HEK293 (cell line): ENCODE measurements at regions not wholly inside any gene's neighbourhood (a gene's known extent, or its start where the extent isn't known, plus 50 kb on each side); places are given as distances from the start of the nearest gene placed in this dataset.
"Not testable (repeated sequence)": the region's sequence is repeated elsewhere in the genome, so short reads cannot be mapped to it uniquely, and the experiment has no call there.

Source experiments
- CTCF ChIA-PET: fragments of 350-600 bp; formaldehyde crosslinking; extraction: SDS; loops from one replicate; lab custom pipeline; 2021; ENCODE audit warnings: antibody characterized with exemption; lab: Yijun Ruan, JAX
- POLR2A ChIA-PET: fragments of 300-600 bp; formaldehyde crosslinking; extraction: SDS; loops from one replicate; lab custom pipeline; 2020; ENCODE audit warnings: antibody characterized with exemption, inconsistent platforms; lab: Yijun Ruan, JAX
- H3K27ac ChIP-seq: fragments of 200-500 bp; sonication (Bioruptor generic); 2 replicates; pipeline ENCODE4 v1.5.1; 2014; ENCODE audit warnings: low read depth, low read length, control low read depth, inconsistent platforms; ENCODE audit errors: extremely low read depth
- H3K36me3 ChIP-seq, 2 experiments: fragments of 200-500 bp in 1 of 2; sonication (Bioruptor generic) in 1 of 2; 1 replicate in 1 of 2; 2 replicates in 1 of 2; pipeline ENCODE4 v1.5.1; 2014 to 2017; ENCODE audit warnings: inconsistent platforms in 2 of 2, low read length in 2 of 2; ENCODE audit not compliant: control insufficient read depth in 2 of 2, insufficient read depth in 1 of 2
- H3K4me1 ChIP-seq: fragments of 200-500 bp; sonication (Bioruptor generic); 2 replicates; pipeline ENCODE4 v1.5.1; 2014; ENCODE audit warnings: mild to moderate bottlenecking, low read length, inconsistent platforms; ENCODE audit not compliant: control insufficient read depth, insufficient read depth
- H3K4me3 ChIP-seq: 2 replicates; pipeline ENCODE4 v1.5.1; 2011; ENCODE audit warnings: low read depth, mild to moderate bottlenecking, control low read depth, low read length, moderate library complexity
- H3K9me3 ChIP-seq: fragments of 200-500 bp; sonication (Bioruptor generic); 2 replicates; pipeline ENCODE4 v1.5.1; 2014; ENCODE audit warnings: low read depth, low read length, inconsistent platforms; ENCODE audit not compliant: control insufficient read depth, insufficient read depth
- CTCF ChIP-seq: fragments of 450-650 bp; formaldehyde crosslinking; IDR thresholded peaks from 2 replicates; pipeline ENCODE4 v1.5.1; 2016; ENCODE audit warnings: missing biosample characterization, missing genetic modification characterization
- GLIS2 ChIP-seq: fragments of 450-650 bp; formaldehyde crosslinking; IDR thresholded peaks from 2 replicates; pipeline ENCODE4 v1.5.1; 2016; ENCODE audit warnings: missing biosample characterization, missing genetic modification characterization
- KLF10 ChIP-seq: fragments of 450-650 bp; IDR thresholded peaks from 2 replicates; pipeline ENCODE4 v1.5.1; 2018; ENCODE audit warnings: missing biosample characterization, mild to moderate bottlenecking, missing genetic modification characterization
- TRIM28 ChIP-seq: IDR thresholded peaks from 2 replicates; pipeline ENCODE4 v1.6.1; 2011; ENCODE audit warnings: low read length, control low read depth, borderline replicate concordance
- ZBTB10 ChIP-seq: fragments of 450-650 bp; formaldehyde crosslinking; IDR thresholded peaks from 2 replicates; pipeline ENCODE4 v1.5.1; 2016; ENCODE audit warnings: missing biosample characterization, missing genetic modification characterization
- ZBTB8A ChIP-seq: fragments of 450-650 bp; formaldehyde crosslinking; IDR thresholded peaks from 2 replicates; pipeline ENCODE4 v1.5.1; 2016; ENCODE audit warnings: missing biosample characterization, missing genetic modification characterization
- ZFHX2 ChIP-seq: fragments of 450-650 bp; formaldehyde crosslinking; conservative IDR thresholded peaks from 2 replicates; pipeline ENCODE4 v1.5.1; 2016; ENCODE audit warnings: missing biosample characterization, missing genetic modification characterization
- ZNF140 ChIP-seq: fragments of 450-650 bp; formaldehyde crosslinking; IDR thresholded peaks from 2 replicates; pipeline ENCODE4 v1.5.1; 2016; ENCODE audit warnings: missing biosample characterization, missing genetic modification characterization
- ZNF19 ChIP-seq: fragments of 450-650 bp; formaldehyde crosslinking; IDR thresholded peaks from 2 replicates; pipeline ENCODE4; 2016; ENCODE audit warnings: missing biosample characterization, missing genetic modification characterization, low read depth
- ZNF214 ChIP-seq: fragments of 450-650 bp; formaldehyde crosslinking; IDR thresholded peaks from 2 replicates; pipeline ENCODE4 v1.5.1; 2017; ENCODE audit warnings: missing biosample characterization, mild to moderate bottlenecking, missing genetic modification characterization, borderline replicate concordance
- ZNF341 ChIP-seq: fragments of 450-650 bp; formaldehyde crosslinking; IDR thresholded peaks from 2 replicates; pipeline ENCODE4; 2016; ENCODE audit warnings: low read depth, missing biosample characterization, missing genetic modification characterization
- ZNF404 ChIP-seq: fragments of 450-650 bp; formaldehyde crosslinking; IDR thresholded peaks from 2 replicates; pipeline ENCODE4 v1.5.1; 2017; ENCODE audit warnings: missing biosample characterization, missing genetic modification characterization
- ZNF501 ChIP-seq: fragments of 450-650 bp; formaldehyde crosslinking; IDR thresholded peaks from 2 replicates; pipeline ENCODE4 v1.5.1; 2016; ENCODE audit warnings: missing biosample characterization, missing genetic modification characterization
- ZNF510 ChIP-seq: fragments of 450-650 bp; formaldehyde crosslinking; IDR thresholded peaks from 2 replicates; pipeline ENCODE4 v1.5.1; 2018; ENCODE audit warnings: mild to moderate bottlenecking, missing genetic modification characterization, missing biosample characterization; ENCODE audit not compliant: insufficient replicate concordance
- ZNF558 ChIP-seq: fragments of 450-650 bp; formaldehyde crosslinking; IDR thresholded peaks from 2 replicates; pipeline ENCODE4 v1.5.1; 2016; ENCODE audit warnings: missing biosample characterization, missing genetic modification characterization
- ZNF580 ChIP-seq: fragments of 450-650 bp; formaldehyde crosslinking; IDR thresholded peaks from 2 replicates; pipeline ENCODE4 v1.5.1; 2016; ENCODE audit warnings: missing biosample characterization, missing genetic modification characterization
- ZNF623 ChIP-seq: fragments of 450-650 bp; formaldehyde crosslinking; IDR thresholded peaks from 2 replicates; pipeline ENCODE4 v1.5.1; 2016; ENCODE audit warnings: missing biosample characterization, missing genetic modification characterization
- ZNF704 ChIP-seq: fragments of 450-650 bp; formaldehyde crosslinking; IDR thresholded peaks from 2 replicates; pipeline ENCODE4 v1.5.1; 2016; ENCODE audit warnings: missing biosample characterization, missing genetic modification characterization
- ZNF830 ChIP-seq: fragments of 450-650 bp; IDR thresholded peaks from 2 replicates; pipeline ENCODE4 v1.5.0; 2018; ENCODE audit warnings: missing biosample characterization, missing genetic modification characterization, low read depth, mild to moderate bottlenecking, moderate library complexity
- ZSCAN30 ChIP-seq: fragments of 450-650 bp; IDR thresholded peaks from 2 replicates; pipeline ENCODE4 v1.5.1; 2018; ENCODE audit warnings: missing biosample characterization, mild to moderate bottlenecking, missing genetic modification characterization, moderate library complexity
- ZXDB ChIP-seq: fragments of 450-650 bp; formaldehyde crosslinking; IDR thresholded peaks from 2 replicates; pipeline ENCODE4 v1.5.1; 2016; ENCODE audit warnings: missing biosample characterization, missing genetic modification characterization

GRCh38 chr10:30537586-30537985, 92.0 kb downstream of the LYZL2 start (continued):
- TF ChIP-seq ZNF704 (tag by site-specific recombination), result no peak
- TF ChIP-seq, all 188 proteins: peak for 0

GRCh38 chr10:30537158-30537557, 92.4 kb downstream of the LYZL2 start:
- H3K36me3 ChIP-seq, H3K4me3 ChIP-seq, POLR2A ChIA-PET, H3K4me1 ChIP-seq, H3K27ac ChIP-seq, H3K9me3 ChIP-seq: not testable (repeated sequence)
- CTCF ChIA-PET, result interaction anchor here (0.6 to 2.7 kb wide), 6 partner anchors 27 to 145 kb away, joined by 3 to 22 read pairs (median 4); no protein-coding TSS in a partner anchor

- ChIA-PET POLR2A (no interaction called here), CTCF (interaction anchor here (0.7 to 2.7 kb wide), 6 partner anchors 10 to 144 kb away, joined by 3 to 22 read pairs (median 5); no protein-coding TSS in a partner anchor)
- no peak overlapping the region for H3K27ac ChIP-seq
- no peaks in the 10 kb centered on the region for H3K4me1 ChIP-seq
- H3K9me3 ChIP-seq, result no peaks in the 10 kb centered on the region
- no peak overlapping the region for H3K4me3 ChIP-seq
- TF ChIP-seq ZBTB10 (tag by site-specific recombination), result no peak
- peak; percentile 43 for TF ChIP-seq ZNF341 (tag by site-specific recombination)
- TF ChIP-seq, all 188 proteins: peak for 1
- no peaks in the 10 kb centered on the region for H3K36me3 ChIP-seq
Observed at GRCh38 chr10:30536578-30536977, 93.0 kb downstream of the LYZL2 start.

- H3K4me3 ChIP-seq, result no peak overlapping the region
- H3K9me3 ChIP-seq, result no peaks in the 10 kb centered on the region
- no peaks in the 10 kb centered on the region for H3K36me3 ChIP-seq
- H3K4me1 ChIP-seq, result no peaks in the 10 kb centered on the region
- CTCF ChIA-PET, result interaction anchor here (0.6 to 2.7 kb wide), 8 partner anchors 11 to 188 kb away, joined by 3 to 22 read pairs (median 7); no protein-coding TSS in a partner anchor
- POLR2A ChIA-PET, result no interaction called here
- no peak overlapping the region for H3K27ac ChIP-seq
- no peak for TF ChIP-seq TRIM28
- TF ChIP-seq ZNF404, result 0 out of 2 replicates have a peak, but pooled peaks have one; percentile 30
- TF ChIP-seq CTCF (tag by site-specific recombination), result no peak
- no peak for TF ChIP-seq ZNF214 (tag by site-specific recombination)
- no peak for TF ChIP-seq KLF10 (tag by site-specific recombination)
- TF ChIP-seq GLIS2 (tag by site-specific recombination), result no peak
- TF ChIP-seq ZFHX2 (tag by site-specific recombination), result no peak
- peak; percentile 42; the same call in 1 of the 2 replicates for TF ChIP-seq ZXDB (tag by site-specific recombination)
- peak; percentile 65 for TF ChIP-seq ZNF510
- TF ChIP-seq ZBTB10 (tag by site-specific recombination), result no peak
- TF ChIP-seq ZBTB8A (tag by site-specific recombination), result peak; percentile 78
- TF ChIP-seq ZNF140 (tag by site-specific recombination), result peak; percentile 62; the same call in 1 of the 2 replicates
- TF ChIP-seq ZNF623, result peak; percentile 70
- no peak for TF ChIP-seq ZNF830 (tag by site-specific recombination)
- TF ChIP-seq ZNF558 (tag by site-specific recombination), result 0 out of 2 replicates have a peak, but pooled peaks have one; percentile 60
- no peak for TF ChIP-seq ZNF19 (tag by site-specific recombination)
- no peak for TF ChIP-seq ZSCAN30 (tag by site-specific recombination)
- TF ChIP-seq ZNF580 (tag by site-specific recombination), result 0 out of 2 replicates have a peak, but pooled peaks have one; percentile 16
- TF ChIP-seq ZNF501 (tag by site-specific recombination), result peak; percentile 58; the same call in 1 of the 2 replicates
Observed at GRCh38 chr10:30535677-30536076, 93.9 kb downstream of the LYZL2 start.
